GM18951 (cell line): ENCODE measurements at regions not wholly inside any gene's neighbourhood (a gene's known extent, or its start where the extent isn't known, plus 50 kb on each side); places are given as distances from the start of the nearest gene placed in this dataset.
"Not testable (repeated sequence)": the region's sequence is repeated elsewhere in the genome, so short reads cannot be mapped to it uniquely, and the experiment has no call there.

Experiments
- POLR2A ChIP-seq: IDR thresholded peaks from 4 replicates; pipeline ENCODE4 v1.6.1; 2011; ENCODE audit warnings: mild to moderate bottlenecking; ENCODE audit not compliant: insufficient read length, insufficient read depth; ENCODE audit errors: extremely low read depth
- in situ Hi-C: fragments of 300-500 bp; cut with MboI; formaldehyde crosslinking; loops from one replicate; pipeline ENCODE4 v1.12.0; 2022; ENCODE audit warnings: low sequenced_read_pairs, mixed read lengths, inconsistent platforms; ENCODE audit not compliant: unreplicated experiment

- no peak for TF ChIP-seq POLR2A
- in situ Hi-C loops: no loop called here
Observed at GRCh38 chr11:98703779-98704556, 316.8 kb upstream of the CNTN5 start.

- in situ Hi-C loops: no loop called here
- TF ChIP-seq POLR2A: no peak
Observed at GRCh38 chr11:98710026-98710425, 310.7 kb upstream of the CNTN5 start.

GRCh38 chr11:98710986-98711385, 309.8 kb upstream of the CNTN5 start:
- TF ChIP-seq POLR2A: no peak
- in situ Hi-C loops: no loop called here

GRCh38 chr11:98720951-98721350, 299.8 kb upstream of the CNTN5 start:
- in situ Hi-C loops: no loop called here
- no peak for TF ChIP-seq POLR2A

- no peak for TF ChIP-seq POLR2A
- in situ Hi-C loops: no loop called here
Observed at GRCh38 chr11:98725471-98725870, 295.3 kb upstream of the CNTN5 start.

- in situ Hi-C loops: no loop called here
- no peak for TF ChIP-seq POLR2A
Observed at GRCh38 chr11:98728421-98728820, 292.3 kb upstream of the CNTN5 start.

GRCh38 chr11:98729118-98729517, 291.6 kb upstream of the CNTN5 start:
- in situ Hi-C loops: no loop called here
- TF ChIP-seq POLR2A: no peak

GRCh38 chr11:98732947-98733346, 287.8 kb upstream of the CNTN5 start:
- TF ChIP-seq POLR2A: no peak
- in situ Hi-C loops: no loop called here

- in situ Hi-C loops: not testable (repeated sequence)
Observed at GRCh38 chr11:98733378-98733777, 287.4 kb upstream of the CNTN5 start.

GRCh38 chr11:98734686-98735085, 286.1 kb upstream of the CNTN5 start:
- no peak for TF ChIP-seq POLR2A
- in situ Hi-C loops: no loop called here

GRCh38 chr11:98736833-98737232, 283.9 kb upstream of the CNTN5 start:
- TF ChIP-seq POLR2A: no peak
- in situ Hi-C loops: no loop called here

- no peak for TF ChIP-seq POLR2A
- in situ Hi-C loops: no loop called here
Observed at GRCh38 chr11:98740321-98740720, 280.4 kb upstream of the CNTN5 start.

- in situ Hi-C loops: not testable (repeated sequence)
Observed at GRCh38 chr11:98763446-98763845, 257.3 kb upstream of the CNTN5 start.

- TF ChIP-seq POLR2A: no peak
- in situ Hi-C loops: no loop called here
Observed at GRCh38 chr11:98766903-98767302, 253.8 kb upstream of the CNTN5 start.

- in situ Hi-C loops: not testable (repeated sequence)
Observed at GRCh38 chr11:98770046-98770445, 250.7 kb upstream of the CNTN5 start.
